CD14-positive monocyte (primary cell): ENCODE measurements at regions not wholly inside any gene's neighbourhood (a gene's known extent, or its start where the extent isn't known, plus 50 kb on each side); places are given as distances from the start of the nearest gene placed in this dataset.

Source experiments
- DNase-seq, 3 donors: peaks; one replicate each; pipeline ENCODE4 v3.0.0-alpha.2; 2011 to 2022
- H2AFZ ChIP-seq: 2 replicates; pipeline ENCODE4 v1.6.0; 2012; ENCODE audit warnings: mild to moderate bottlenecking, low read depth, low read length, inconsistent platforms; ENCODE audit not compliant: insufficient read depth, poor library complexity, severe bottlenecking
- H3K27ac ChIP-seq, 2 donors: 1 replicate in 1 of 2; 2 replicates in 1 of 2; pipeline ENCODE4 v1.5.1; 2012 to 2013; ENCODE audit warnings: low read length in 2 of 2, control low read depth in 1 of 2, inconsistent platforms in 1 of 2, low read depth in 1 of 2, mild to moderate bottlenecking in 1 of 2
- H3K27me3 ChIP-seq, 2 donors: one replicate each; pipeline versions ENCODE4 v1.6.0 to v1.6.1; 2011 to 2013; ENCODE audit warnings: low read length in 2 of 2; ENCODE audit not compliant: control insufficient read depth in 2 of 2, insufficient read depth in 2 of 2
- H3K36me3 ChIP-seq, 2 donors: replicated peaks in 1 of 2; 1 replicate in 1 of 2; 2 replicates in 1 of 2; pipeline versions ENCODE4 v1.5.1 to v1.6.1; 2012 to 2013; ENCODE audit warnings: low read length in 2 of 2, control low read depth in 1 of 2, inconsistent platforms in 1 of 2, mild to moderate bottlenecking in 1 of 2; ENCODE audit not compliant: insufficient read depth in 2 of 2, control insufficient read depth in 1 of 2
- H3K4me1 ChIP-seq, 2 donors: 1 replicate in 1 of 2; 2 replicates in 1 of 2; pipeline versions ENCODE4 v1.5.1 to v1.6.1; 2012 to 2013; ENCODE audit warnings: low read length in 2 of 2, control low read depth in 1 of 2, inconsistent platforms in 1 of 2, mild to moderate bottlenecking in 1 of 2, moderate library complexity in 1 of 2; ENCODE audit not compliant: insufficient read depth in 2 of 2, control insufficient read depth in 1 of 2
- H3K4me2 ChIP-seq: replicated peaks from 2 replicates; pipeline ENCODE3; 2012; ENCODE audit warnings: low read length, moderate library complexity, mild to moderate bottlenecking; ENCODE audit not compliant: poor library complexity, severe bottlenecking; ENCODE audit errors: extremely low read depth
- H3K4me3 ChIP-seq, 3 experiments: fragments of 200-600 bp in 1 of 3; sonication (generic) in 1 of 3; replicated peaks in 1 of 3; 1 replicate in 2 of 3; 2 replicates in 1 of 3; pipeline ENCODE4 v1.5.1; 2011 to 2013; ENCODE audit warnings: low read length in 3 of 3, mild to moderate bottlenecking in 3 of 3, control low read depth in 2 of 3, low read depth in 2 of 3, inconsistent platforms in 1 of 3, moderate library complexity in 1 of 3
- H3K79me2 ChIP-seq: 2 replicates; pipeline ENCODE4 v1.6.0; 2012; ENCODE audit warnings: mild to moderate bottlenecking, control low read depth, inconsistent platforms, low read length, moderate library complexity; ENCODE audit not compliant: insufficient read depth
- H3K9ac ChIP-seq: 2 replicates; pipeline ENCODE4 v1.6.0; 2017; ENCODE audit warnings: low read length, mild to moderate bottlenecking; ENCODE audit not compliant: insufficient read depth, poor library complexity, severe bottlenecking
- H3K9me3 ChIP-seq, 2 donors: replicated peaks in 1 of 2; 1 replicate in 1 of 2; 2 replicates in 1 of 2; pipeline versions ENCODE4 v1.5.1 to v1.6.1; 2012 to 2013; ENCODE audit warnings: low read length in 2 of 2, control low read depth in 1 of 2; ENCODE audit not compliant: control insufficient read depth in 1 of 2, insufficient read depth in 1 of 2
- H4K20me1 ChIP-seq: 2 replicates; pipeline ENCODE4 v1.6.0; 2012; ENCODE audit warnings: mild to moderate bottlenecking, low read length, control low read depth, moderate library complexity; ENCODE audit not compliant: insufficient read depth
- H3K27ac Mint-ChIP-seq, 7 donors: one replicate each; pipeline ENCODE4 v1.8.0; 2020; ENCODE audit warnings: mild to moderate bottlenecking in 7 of 7, mixed read lengths in 7 of 7, moderate library complexity in 6 of 7, inconsistent platforms in 2 of 7
- H3K27me3 Mint-ChIP-seq, 3 donors: one replicate each; pipeline ENCODE4 v1.8.0; 2021 to 2022; ENCODE audit warnings: low read depth in 3 of 3, mild to moderate bottlenecking in 3 of 3, mixed read lengths in 3 of 3, moderate library complexity in 3 of 3, inconsistent platforms in 1 of 3
- H3K36me3 Mint-ChIP-seq, 2 donors: one replicate each; pipeline ENCODE4 v1.8.0; 2020; ENCODE audit warnings: mixed read lengths in 2 of 2, inconsistent platforms in 1 of 2, mild to moderate bottlenecking in 1 of 2
- H3K4me1 Mint-ChIP-seq: one replicate; pipeline ENCODE4 v1.8.0; 2020; ENCODE audit warnings: mild to moderate bottlenecking, mixed read lengths
- H3K4me3 Mint-ChIP-seq, 2 donors: one replicate each; pipeline ENCODE4 v1.8.0; 2020; ENCODE audit warnings: mild to moderate bottlenecking in 2 of 2, mixed read lengths in 2 of 2, moderate library complexity in 1 of 2
- H3K9me3 Mint-ChIP-seq, 7 donors: one replicate each; pipeline ENCODE4 v1.8.0; 2020 to 2022; ENCODE audit warnings: mixed read lengths in 7 of 7, mild to moderate bottlenecking in 6 of 7, moderate library complexity in 6 of 7, inconsistent platforms in 2 of 7
- CTCF ChIP-seq: fragments of 200-600 bp; IDR thresholded peaks from one replicate; pipeline ENCODE4 v1.8.0; 2022; ENCODE audit warnings: antibody characterized with exemption, mild to moderate bottlenecking
- WGBS: methylation state at CpG from one replicate; pipeline ENCODE4 v1.1.5; 2013; ENCODE audit warnings: missing lambda C conversion rate; ENCODE audit not compliant: insufficient coverage; 5-methylcytosine and 5-hydroxymethylcytosine counted together
- intact Hi-C, 2 donors: fragments of 100-400 bp; cut with micrococcal nuclease; formaldehyde crosslinking; loops; one replicate each; pipeline versions ENCODE4 v1.15.0 to v1.15.1; 2023

GRCh38 chr17:6195123-6195522 is 124.9 kb downstream of the WSCD1 start:
- Histone ChIP-seq H2AFZ (no peak overlapping the region), H3K27ac (no peak overlapping the region), H3K4me3 (no peak overlapping the region), H3K4me1 (no peaks in the 10 kb centered on the region), H3K4me2 (no peak overlapping the region), H3K36me3 (no peaks in the 10 kb centered on the region), H4K20me1 (no peaks in the 10 kb centered on the region), H3K79me2 (no peaks in the 10 kb centered on the region), H3K9ac (no peak overlapping the region), H3K9me3 (no peaks in the 10 kb centered on the region), H3K27me3 (no peaks in the 10 kb centered on the region)
- WGBS, result no CpG with 5 or more reads among the region's 1 CpG
- Mint-ChIP-seq H3K4me1 (no peaks in the 10 kb centered on the region), H3K9me3 (peaks cover 0 to 8% (median 2%) of the 10 kb centered on the region in 7 donors), H3K4me3 (no peak overlapping the region), H3K27ac (no peak overlapping the region), H3K27me3 (peaks cover 2 to 8% (median 5%) of the 10 kb centered on the region in 3 donors), H3K36me3 (no peaks in the 10 kb centered on the region)
- no peak for TF ChIP-seq CTCF
- no peak for DNase-seq
- intact Hi-C loops, result no loop called here

GRCh38 chr17:6191405-6192324 is 121.5 kb downstream of the WSCD1 start:
- H3K4me1 Mint-ChIP-seq, result no peaks in the 10 kb centered on the region
- H3K9me3 ChIP-seq, result no peaks in the 10 kb centered on the region
- no peak for DNase-seq
- H4K20me1 ChIP-seq, result no peaks in the 10 kb centered on the region
- H3K27me3 ChIP-seq, result no peaks in the 10 kb centered on the region
- H2AFZ ChIP-seq, result no peak overlapping the region
- no peaks in the 10 kb centered on the region for H3K36me3 ChIP-seq
- H3K4me3 Mint-ChIP-seq, result no peak overlapping the region
- H3K4me3 ChIP-seq, result no peak overlapping the region
- intact Hi-C loops, result no loop called here
- H3K27me3 Mint-ChIP-seq, result peaks cover 3 to 10% (median 4%) of the 10 kb centered on the region in 3 donors
- H3K4me1 ChIP-seq, result no peaks in the 10 kb centered on the region
- no peaks in the 10 kb centered on the region for H3K36me3 Mint-ChIP-seq
- WGBS, result 81% methylated on average over 16 of the region's 18 CpGs
- H3K9me3 Mint-ChIP-seq, result peaks cover 0 to 8% (median 2%) of the 10 kb centered on the region in 7 donors
- H3K79me2 ChIP-seq, result no peaks in the 10 kb centered on the region
- H3K27ac Mint-ChIP-seq, result peak overlapping the region in 1 of 7 donors; percentile 41
- TF ChIP-seq CTCF, result no peak
- H3K9ac ChIP-seq, result no peak overlapping the region
- H3K27ac ChIP-seq, result no peak overlapping the region
- no peak overlapping the region for H3K4me2 ChIP-seq
